ENCODE measurements at regions not wholly inside any gene's neighbourhood (a gene's known extent, or its start where the extent isn't known, plus 50 kb on each side); places are given as distances from the start of the nearest gene placed in this dataset.
"Not testable (repeated sequence)": the region's sequence is repeated elsewhere in the genome, so short reads cannot be mapped to it uniquely, and the experiment has no call there.

GRCh38 chr20:1820138-1821079 is 74.8 kb upstream of the SIRPA start:
- no peaks in the 10 kb centered on the region for H3K36me3 Mint-ChIP-seq (ENCODE audit: low read depth)
- intact Hi-C loops (cut with micrococcal nuclease): no loop called here
- peaks cover 38% of the 10 kb centered on the region for H3K27me3 Mint-ChIP-seq
- H3K27ac Mint-ChIP-seq: no peak overlapping the region
- H3K4me3 Mint-ChIP-seq: no peak overlapping the region
- peaks cover 26% of the 10 kb centered on the region for H3K9me3 Mint-ChIP-seq
- peaks cover 2% of the 10 kb centered on the region for H3K4me1 Mint-ChIP-seq
- DNase-seq: no peak

GRCh38 chr20:1819311-1820137 is 75.7 kb upstream of the SIRPA start:
- Mint-ChIP-seq H3K4me1 (peaks cover 2% of the 10 kb centered on the region), H3K27me3 (peaks cover 44% of the 10 kb centered on the region), H3K36me3 (ENCODE audit: low read depth) (no peaks in the 10 kb centered on the region)

GRCh38 chr20:1818895-1819294 is 76.3 kb upstream of the SIRPA start:
- peaks cover 20% of the 10 kb centered on the region for H3K9me3 Mint-ChIP-seq
- H3K4me1 Mint-ChIP-seq: peaks cover 2% of the 10 kb centered on the region
- H3K27ac Mint-ChIP-seq: no peak overlapping the region
- peaks cover 48% of the 10 kb centered on the region for H3K27me3 Mint-ChIP-seq
- H3K36me3 Mint-ChIP-seq (ENCODE audit: low read depth): no peaks in the 10 kb centered on the region
- intact Hi-C loops (cut with micrococcal nuclease): no loop called here
- no peak for DNase-seq
- H3K4me3 Mint-ChIP-seq: no peak overlapping the region

More at GRCh38 chr20:1819311-1820137, 75.7 kb upstream of the SIRPA start:
- DNase-seq: no peak
- no peak overlapping the region for H3K27ac Mint-ChIP-seq
- no peak overlapping the region for H3K4me3 Mint-ChIP-seq
- H3K9me3 Mint-ChIP-seq: peaks cover 26% of the 10 kb centered on the region
- intact Hi-C loops (cut with micrococcal nuclease): no loop called here

GRCh38 chr20:1818247-1818840 is 76.9 kb upstream of the SIRPA start:
- Mint-ChIP-seq H3K36me3 (ENCODE audit: low read depth) (no peaks in the 10 kb centered on the region), H3K9me3 (peaks cover 15% of the 10 kb centered on the region), H3K27ac (no peak overlapping the region), H3K4me3 (no peak overlapping the region), H3K4me1 (peaks cover 2% of the 10 kb centered on the region), H3K27me3 (peaks cover 52% of the 10 kb centered on the region)
- DNase-seq: no peak
- intact Hi-C loops (cut with micrococcal nuclease): no loop called here

- Mint-ChIP-seq H3K27ac (no peak overlapping the region), H3K36me3 (ENCODE audit: low read depth) (no peaks in the 10 kb centered on the region), H3K9me3 (peaks cover 11% of the 10 kb centered on the region), H3K4me1 (peaks cover 2% of the 10 kb centered on the region), H3K4me3 (no peak overlapping the region), H3K27me3 (peaks cover 52% of the 10 kb centered on the region)
- intact Hi-C loops (cut with micrococcal nuclease): no loop called here
- no peak for DNase-seq
Measured at GRCh38 chr20:1817577-1818211, 77.5 kb upstream of the SIRPA start.

- peaks cover 2% of the 10 kb centered on the region for H3K4me1 Mint-ChIP-seq
- no peaks in the 10 kb centered on the region for H3K36me3 Mint-ChIP-seq (ENCODE audit: low read depth)
- DNase-seq: no peak
- H3K27ac Mint-ChIP-seq: no peak overlapping the region
- H3K9me3 Mint-ChIP-seq: peaks cover 7% of the 10 kb centered on the region
- peaks cover 52% of the 10 kb centered on the region for H3K27me3 Mint-ChIP-seq
- intact Hi-C loops (cut with micrococcal nuclease): no loop called here
- H3K4me3 Mint-ChIP-seq: no peak overlapping the region
Measured at GRCh38 chr20:1816384-1817381, 78.5 kb upstream of the SIRPA start.

GRCh38 chr20:1815502-1816085 is 79.6 kb upstream of the SIRPA start:
- Mint-ChIP-seq H3K36me3 (ENCODE audit: low read depth) (no peaks in the 10 kb centered on the region), H3K27me3 (peaks cover 55% of the 10 kb centered on the region), H3K9me3 (no peaks in the 10 kb centered on the region), H3K4me1 (peaks cover 4% of the 10 kb centered on the region), H3K4me3 (no peak overlapping the region), H3K27ac (no peak overlapping the region)
- intact Hi-C loops (cut with micrococcal nuclease): no loop called here
- DNase-seq: no peak

- DNase-seq; H3K27ac Mint-ChIP-seq; H3K4me3 Mint-ChIP-seq; intact Hi-C loops (cut with micrococcal nuclease); H3K36me3 Mint-ChIP-seq (ENCODE audit: low read depth); H3K4me1 Mint-ChIP-seq; H3K9me3 Mint-ChIP-seq: not testable (repeated sequence)
- peaks cover 56% of the 10 kb centered on the region for H3K27me3 Mint-ChIP-seq
Measured at GRCh38 chr20:1814861-1815260, 80.3 kb upstream of the SIRPA start.

- no peak overlapping the region for H3K4me3 Mint-ChIP-seq
- H3K36me3 Mint-ChIP-seq (ENCODE audit: low read depth): no peaks in the 10 kb centered on the region
- no peak overlapping the region for H3K27ac Mint-ChIP-seq
- intact Hi-C loops (cut with micrococcal nuclease): no loop called here
- H3K4me1 Mint-ChIP-seq: peaks cover 4% of the 10 kb centered on the region
- H3K27me3 Mint-ChIP-seq: peaks cover 58% of the 10 kb centered on the region
- H3K9me3 Mint-ChIP-seq: no peaks in the 10 kb centered on the region
- DNase-seq: no peak
Measured at GRCh38 chr20:1813674-1814635, 81.3 kb upstream of the SIRPA start.

GRCh38 chr20:1813101-1813529 is 82.1 kb upstream of the SIRPA start:
- peaks cover 4% of the 10 kb centered on the region for H3K4me1 Mint-ChIP-seq
- DNase-seq: no peak
- intact Hi-C loops (cut with micrococcal nuclease): no loop called here
- no peaks in the 10 kb centered on the region for H3K9me3 Mint-ChIP-seq
- no peaks in the 10 kb centered on the region for H3K36me3 Mint-ChIP-seq (ENCODE audit: low read depth)
- H3K27me3 Mint-ChIP-seq: peaks cover 49% of the 10 kb centered on the region
- no peak overlapping the region for H3K4me3 Mint-ChIP-seq
- no peak overlapping the region for H3K27ac Mint-ChIP-seq

- no peak for DNase-seq
- H3K4me1 Mint-ChIP-seq: peaks cover 4% of the 10 kb centered on the region
- no peak overlapping the region for H3K27ac Mint-ChIP-seq
- no peaks in the 10 kb centered on the region for H3K9me3 Mint-ChIP-seq
- intact Hi-C loops (cut with micrococcal nuclease): no loop called here
- H3K27me3 Mint-ChIP-seq: peaks cover 40% of the 10 kb centered on the region
- no peak overlapping the region for H3K4me3 Mint-ChIP-seq
- no peaks in the 10 kb centered on the region for H3K36me3 Mint-ChIP-seq (ENCODE audit: low read depth)
Measured at GRCh38 chr20:1811621-1812498, 83.3 kb upstream of the SIRPA start.
